MCF 10A (cell line): ENCODE measurements at regions not wholly inside any gene's neighbourhood (a gene's known extent, or its start where the extent isn't known, plus 50 kb on each side); places are given as distances from the start of the nearest gene placed in this dataset.

Experiments used
- BruUV-seq: library from RNA; stranded (reverse); fragments of 400-500 nt; replicated peaks from 2 replicates; lab custom pipeline; 2021; lab: Mats Ljungman, UMichigan
- CTCF ChIA-PET: fragments of 300-600 bp; sonication (Branson Sonifier 250); formaldehyde crosslinking; extraction: SDS; loops from one replicate; lab custom pipeline; 2021; ENCODE audit warnings: antibody characterized with exemption, inconsistent platforms; lab: Yijun Ruan, JAX
- POLR2A ChIA-PET: fragments of 300-600, 350-650 bp; sonication (Branson Sonifier 250); formaldehyde crosslinking; extraction: SDS; loops from one replicate; lab custom pipeline; 2020; ENCODE audit warnings: antibody characterized with exemption, inconsistent platforms; lab: Yijun Ruan, JAX
- DNase-seq: peaks from one replicate; pipeline ENCODE4 v3.0.0-alpha.2; 2018; ENCODE audit not compliant: unreplicated experiment
- H3K27ac Mint-ChIP-seq: one replicate; pipeline ENCODE4 v1.8.0; 2022; ENCODE audit warnings: mild to moderate bottlenecking, low read depth, mixed read lengths; ENCODE audit not compliant: unreplicated experiment
- H3K27me3 Mint-ChIP-seq: one replicate; pipeline ENCODE4 v1.8.0; 2022; ENCODE audit warnings: mixed read lengths; ENCODE audit not compliant: insufficient read depth, unreplicated experiment
- H3K36me3 Mint-ChIP-seq: one replicate; pipeline ENCODE4 v1.8.0; 2022; ENCODE audit warnings: mild to moderate bottlenecking, moderate library complexity, mixed read lengths; ENCODE audit not compliant: insufficient read depth, unreplicated experiment
- H3K4me1 Mint-ChIP-seq: one replicate; pipeline ENCODE4 v1.8.0; 2022; ENCODE audit warnings: mixed read lengths; ENCODE audit not compliant: insufficient read depth, unreplicated experiment
- H3K4me3 Mint-ChIP-seq: one replicate; pipeline ENCODE4 v1.8.0; 2022; ENCODE audit warnings: mild to moderate bottlenecking, moderate library complexity, mixed read lengths; ENCODE audit not compliant: unreplicated experiment
- H3K9me3 Mint-ChIP-seq: one replicate; pipeline ENCODE4 v1.8.0; 2022; ENCODE audit warnings: mixed read lengths; ENCODE audit not compliant: unreplicated experiment
- CTCF ChIP-seq: fragments of 200-600 bp; IDR thresholded peaks from one replicate; pipeline ENCODE4 v1.8.0; 2022; ENCODE audit warnings: antibody characterized with exemption, mild to moderate bottlenecking; ENCODE audit not compliant: unreplicated experiment
- intact Hi-C: fragments of 100-400 bp; cut with micrococcal nuclease; formaldehyde crosslinking; loops from 2 replicates; pipeline ENCODE4 v1.14.1; 2022

DNA sequence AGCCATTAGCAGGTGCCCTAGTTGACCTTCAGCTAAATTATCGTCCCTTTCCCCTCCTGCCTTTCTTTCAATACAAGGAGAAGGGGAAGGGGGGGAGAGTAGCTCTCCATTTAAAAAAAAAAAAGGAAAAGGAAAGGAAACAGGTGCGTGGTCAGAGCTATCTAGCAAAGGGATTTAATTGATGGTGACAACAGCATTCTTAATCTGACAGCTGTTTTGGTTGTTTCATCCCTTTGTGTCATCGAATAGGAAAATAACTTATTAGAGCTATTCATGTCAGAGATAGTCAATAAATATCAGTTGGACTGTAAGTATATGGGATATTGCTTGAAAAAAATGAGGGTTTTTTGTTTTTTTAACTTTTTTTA, 195.2 kb upstream of the SASH1 start:
- H3K36me3 Mint-ChIP-seq = no peaks in the 10 kb centered on the region
- no peak overlapping the region for H3K27ac Mint-ChIP-seq
- H3K4me1 Mint-ChIP-seq = peaks cover 5% of the 10 kb centered on the region
- ChIA-PET POLR2A (interaction anchor here (2.3 kb wide), 1 partner anchor 10 kb away, joined by 6 read pairs; no protein-coding TSS in a partner anchor), CTCF (interaction anchor here (0.6 to 1.5 kb wide), 6 partner anchors 9 to 764 kb away, joined by 3 to 6 read pairs (median 3); no protein-coding TSS in a partner anchor)
- peaks cover 10% of the 10 kb centered on the region for H3K9me3 Mint-ChIP-seq
- H3K27me3 Mint-ChIP-seq = no peaks in the 10 kb centered on the region
- no peak for DNase-seq
- TF ChIP-seq CTCF = no peak
- intact Hi-C loops = no loop called here
- H3K4me3 Mint-ChIP-seq = no peak overlapping the region
- no TSS peak for BruUV-seq

DNA sequence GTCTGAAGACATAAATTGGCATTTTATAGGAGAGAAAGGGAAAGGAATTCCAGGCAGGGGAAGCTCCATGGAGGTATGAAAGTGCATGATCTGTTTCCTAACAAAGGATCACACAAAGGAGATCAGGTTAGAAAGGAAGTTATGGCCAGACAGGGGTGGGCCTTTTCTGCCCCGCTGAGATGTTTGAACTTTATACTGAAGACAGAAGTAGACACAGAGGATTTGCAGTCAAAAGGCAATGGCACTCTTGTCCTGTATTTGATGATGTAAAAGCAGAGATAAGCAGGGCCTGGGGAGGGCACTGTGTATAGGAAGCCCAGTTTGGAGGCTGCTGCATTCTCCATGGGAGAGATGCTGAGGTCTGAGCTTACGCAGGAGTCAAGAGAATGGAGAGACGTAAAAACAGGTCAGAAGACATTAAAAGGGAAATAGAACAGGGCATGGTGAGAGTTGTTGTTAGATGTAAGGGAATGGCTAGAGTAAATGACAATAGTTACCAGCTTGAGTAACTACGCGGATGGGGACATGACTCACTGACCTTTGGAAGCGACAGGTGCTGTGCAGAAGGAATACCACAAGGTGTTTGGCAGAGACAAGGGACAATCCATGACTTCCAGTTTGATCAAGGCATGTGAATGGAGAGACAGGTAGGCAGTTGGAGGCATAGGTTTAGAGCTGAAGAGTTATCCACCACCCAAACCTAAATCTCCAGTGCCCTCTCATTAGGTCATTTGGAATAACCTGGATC, 190.6 kb upstream of the SASH1 start:
- intact Hi-C loops = no loop called here
- peaks cover under 1% of the 10 kb centered on the region for H3K4me1 Mint-ChIP-seq
- no TSS peak for BruUV-seq
- H3K27ac Mint-ChIP-seq = no peak overlapping the region
- CTCF ChIA-PET = interaction anchor here (1.3 to 1.7 kb wide), 2 partner anchors 314 to 645 kb away, joined by 4 read pairs; no protein-coding TSS in a partner anchor
- H3K27me3 Mint-ChIP-seq = no peaks in the 10 kb centered on the region
- POLR2A ChIA-PET = interaction anchor here (0.6 kb wide), 1 partner anchor 1239 kb away, joined by 3 read pairs; no protein-coding TSS in a partner anchor
- no peaks in the 10 kb centered on the region for H3K36me3 Mint-ChIP-seq
- TF ChIP-seq CTCF = no peak
- H3K9me3 Mint-ChIP-seq = no peaks in the 10 kb centered on the region
- no peak for DNase-seq
- no peak overlapping the region for H3K4me3 Mint-ChIP-seq

DNA sequence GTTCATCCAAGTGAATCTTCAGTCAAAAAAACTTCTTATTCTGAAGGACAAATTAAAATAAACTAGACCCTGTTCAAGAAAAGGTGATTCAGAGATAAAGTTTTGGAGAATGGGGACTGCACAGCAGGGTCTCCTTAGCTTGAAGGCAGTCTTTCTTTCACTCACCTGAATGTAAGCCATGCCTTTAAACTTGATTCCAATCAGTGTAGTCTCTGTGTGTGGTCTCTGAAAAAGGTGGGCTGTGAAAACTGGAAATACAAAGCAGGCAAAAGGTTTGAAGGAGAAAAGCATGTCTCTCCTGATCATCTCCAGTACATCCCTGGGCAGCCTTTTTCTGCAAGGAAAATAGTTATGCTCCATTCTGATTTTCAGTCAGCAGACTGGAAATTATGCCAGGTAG, 188.0 kb upstream of the SASH1 start:
- no peak for DNase-seq
- H3K4me3 Mint-ChIP-seq = no peak overlapping the region
- POLR2A ChIA-PET = interaction anchor here (0.8 kb wide), 1 partner anchor 509 kb away, joined by 3 read pairs; no protein-coding TSS in a partner anchor
- no peaks in the 10 kb centered on the region for H3K9me3 Mint-ChIP-seq
- intact Hi-C loops = no loop called here
- H3K27ac Mint-ChIP-seq = no peak overlapping the region
- H3K4me1 Mint-ChIP-seq = no peaks in the 10 kb centered on the region
- H3K27me3 Mint-ChIP-seq = no peaks in the 10 kb centered on the region
- BruUV-seq = no TSS peak
- CTCF ChIA-PET = interaction anchor here (1.0 to 1.3 kb wide), 2 partner anchors 11 to 648 kb away, joined by 3 read pairs; no protein-coding TSS in a partner anchor
- TF ChIP-seq CTCF = no peak
- H3K36me3 Mint-ChIP-seq = no peaks in the 10 kb centered on the region

DNA sequence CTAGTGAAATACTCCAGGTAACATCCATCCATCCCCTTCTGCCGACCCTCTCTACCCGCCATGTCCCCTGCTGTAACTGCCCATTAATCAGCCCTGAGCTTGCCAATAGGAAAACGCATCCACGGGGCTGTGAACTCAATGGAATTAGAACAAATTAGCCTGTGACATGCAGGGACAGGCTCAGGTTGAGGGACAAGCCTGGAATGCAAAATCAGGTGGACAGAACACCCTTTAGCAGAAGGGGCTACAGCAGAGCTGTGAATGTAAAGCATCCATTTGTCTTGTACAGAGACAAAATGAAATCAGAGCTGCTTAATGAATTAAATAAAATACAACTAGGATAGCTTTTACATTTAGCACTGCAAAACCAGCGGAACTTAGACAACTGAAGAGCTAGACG, 187.3 kb upstream of the SASH1 start:
- no peak for TF ChIP-seq CTCF
- Mint-ChIP-seq H3K36me3 (no peaks in the 10 kb centered on the region), H3K27me3 (no peaks in the 10 kb centered on the region), H3K9me3 (no peaks in the 10 kb centered on the region), H3K27ac (no peak overlapping the region), H3K4me1 (no peaks in the 10 kb centered on the region), H3K4me3 (no peak overlapping the region)
- BruUV-seq = no TSS peak
- ChIA-PET POLR2A (interaction anchor here (0.8 kb wide), 1 partner anchor 509 kb away, joined by 3 read pairs; no protein-coding TSS in a partner anchor), CTCF (interaction anchor here (0.7 to 1.3 kb wide), 3 partner anchors 10 to 648 kb away, joined by 3 to 4 read pairs (median 4); no protein-coding TSS in a partner anchor)
- intact Hi-C loops = no loop called here
- no peak for DNase-seq
